ENCODE measurements at regions not wholly inside any gene's neighbourhood (a gene's known extent, or its start where the extent isn't known, plus 50 kb on each side); places are given as distances from the start of the nearest gene placed in this dataset.

DNA sequence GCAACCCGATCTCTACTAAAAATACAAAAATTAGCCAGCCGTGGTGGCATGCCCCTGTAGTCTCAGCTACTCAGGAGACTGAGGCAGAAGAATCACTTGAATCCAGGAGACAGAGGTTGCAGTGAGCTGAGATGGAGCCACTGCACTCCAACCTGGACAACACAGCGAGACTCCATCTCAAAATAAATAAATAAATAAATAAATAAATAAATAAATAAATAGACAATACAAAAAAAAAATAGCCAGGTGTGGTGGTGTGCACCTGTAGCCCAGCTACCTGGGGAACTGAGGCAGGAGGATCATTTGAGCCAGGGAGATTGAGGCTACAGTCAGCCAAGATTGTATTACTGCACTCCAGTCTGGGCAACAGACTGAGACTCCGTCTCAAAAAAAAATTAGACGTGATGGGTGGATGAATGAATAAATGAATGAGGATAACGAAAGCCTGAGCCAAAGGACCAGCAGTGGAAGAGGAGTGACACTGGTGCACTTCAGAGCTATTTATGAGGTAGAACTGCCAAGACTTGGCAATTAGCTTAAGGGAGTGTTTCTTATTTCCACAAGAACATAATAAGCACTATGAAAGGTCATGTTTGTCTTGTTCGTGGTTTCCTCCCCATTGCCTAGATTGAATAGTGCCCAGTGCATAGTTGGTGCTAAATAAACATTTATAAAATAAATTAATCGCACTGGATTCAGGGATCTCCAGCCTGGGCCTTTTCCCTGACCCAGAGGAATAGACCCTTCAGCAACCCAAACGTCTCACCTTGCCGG, 232.2 kb downstream of the IDS start:
- Histone ChIP-seq H3K4me3 (no peak overlapping the region), H3K27ac (no peak overlapping the region), H3K4me1 (replicated peaks in 1 of 2) (no peaks in the 10 kb centered on the region)
- no peak for ATAC-seq (replicated peaks in 6 of 8)
- 13 to 31% methylated on average over 1 to 4 of the region's 10 CpGs; no CpG with 5 or more reads in 8 of the 10 experiments for WGBS, 10 experiments
- in situ Hi-C loops (cut with MboI; ENCODE audit: low pct_unique_long_range_greater_than_20kb in 2 of 9, low sequenced_read_pairs in 9 of 9, unreplicated experiment in 9 of 9): no loop called here

DNA sequence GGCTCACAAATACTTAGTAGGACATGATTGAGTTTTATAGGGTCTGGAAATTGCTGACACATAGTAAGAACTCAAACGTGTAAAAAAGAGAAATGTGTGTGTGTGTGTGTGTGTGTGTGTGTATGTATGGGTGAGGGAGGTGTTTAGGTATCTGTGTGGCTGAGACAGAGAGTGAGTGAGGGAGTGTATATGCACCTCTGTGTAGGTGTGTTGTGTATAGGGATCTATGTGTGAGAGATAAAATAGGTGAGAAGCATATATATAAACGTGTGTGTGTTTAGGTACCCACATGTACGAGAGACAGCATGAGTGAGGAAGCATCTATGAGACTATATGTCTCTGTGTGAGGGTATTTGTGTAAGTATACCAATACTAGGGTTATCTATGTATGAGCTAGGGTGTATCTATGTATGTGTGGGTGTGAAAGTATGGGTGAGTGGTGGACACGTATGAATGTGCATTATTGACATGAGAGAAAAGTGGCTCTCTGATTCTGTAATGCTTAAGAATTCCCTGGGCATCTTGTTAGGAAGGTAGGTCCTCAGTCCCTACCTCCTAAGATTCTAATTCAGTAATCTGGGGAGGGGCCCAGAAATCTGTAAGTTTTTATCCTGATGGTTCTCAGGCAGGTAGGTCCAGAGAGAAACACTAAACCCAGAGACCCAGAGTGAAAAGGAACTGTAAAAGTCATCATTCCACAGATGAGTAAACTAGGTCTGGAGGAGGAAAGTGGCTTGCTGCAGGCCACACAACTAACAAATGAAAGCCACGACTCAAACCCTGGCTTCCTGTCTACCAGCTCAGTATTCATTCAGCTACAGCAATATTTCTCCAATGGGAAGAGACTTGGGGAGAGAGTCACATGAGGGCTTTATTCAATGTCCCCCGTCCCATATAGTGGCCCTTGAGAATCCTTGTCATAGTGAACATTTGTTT, 237.0 kb downstream of the IDS start:
- Histone ChIP-seq H3K4me3 (no peak overlapping the region), H3K4me1 (replicated peaks in 1 of 2) (no peaks in the 10 kb centered on the region), H3K27ac (no peak overlapping the region)
- WGBS, 10 experiments: 36 to 100% methylated on average over 1 to 4 of the region's 6 CpGs; no CpG with 5 or more reads in 8 of the 10 experiments
- in situ Hi-C loops (cut with MboI; ENCODE audit: low pct_unique_long_range_greater_than_20kb in 2 of 9, low sequenced_read_pairs in 9 of 9, unreplicated experiment in 9 of 9): no loop called here
- ATAC-seq (replicated peaks in 6 of 8): no peak

DNA sequence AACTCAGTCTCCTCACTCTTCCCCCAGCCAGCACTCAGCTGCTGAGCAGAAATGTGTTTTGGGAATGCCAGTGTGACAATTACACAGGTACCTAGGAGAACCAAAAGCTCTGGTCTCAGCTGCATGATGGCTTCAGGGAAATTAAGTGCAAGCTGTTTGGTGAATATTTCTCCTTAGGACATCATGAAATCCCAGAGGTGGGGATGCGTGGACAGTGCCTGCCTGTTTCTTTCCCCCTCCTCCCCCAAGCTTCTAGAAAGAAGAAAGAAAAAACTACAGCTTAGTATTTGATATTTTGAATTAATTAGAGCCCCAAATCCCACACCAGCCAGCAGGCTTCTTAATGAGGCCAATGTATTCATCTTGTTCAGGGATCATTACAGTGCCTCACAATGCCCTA, 243.0 kb downstream of the IDS start:
- WGBS, 10 experiments: 40 to 60% methylated on average over 1 of the region's 1 CpG; no CpG with 5 or more reads in 8 of the 10 experiments
- no peaks in the 10 kb centered on the region for H3K4me1 ChIP-seq (replicated peaks in 1 of 2)
- no peak overlapping the region for H3K27ac ChIP-seq
- ATAC-seq (replicated peaks in 6 of 8): no peak
- in situ Hi-C loops (cut with MboI; ENCODE audit: low pct_unique_long_range_greater_than_20kb in 2 of 9, low sequenced_read_pairs in 9 of 9, unreplicated experiment in 9 of 9): no loop called here
- no peak overlapping the region for H3K4me3 ChIP-seq

DNA sequence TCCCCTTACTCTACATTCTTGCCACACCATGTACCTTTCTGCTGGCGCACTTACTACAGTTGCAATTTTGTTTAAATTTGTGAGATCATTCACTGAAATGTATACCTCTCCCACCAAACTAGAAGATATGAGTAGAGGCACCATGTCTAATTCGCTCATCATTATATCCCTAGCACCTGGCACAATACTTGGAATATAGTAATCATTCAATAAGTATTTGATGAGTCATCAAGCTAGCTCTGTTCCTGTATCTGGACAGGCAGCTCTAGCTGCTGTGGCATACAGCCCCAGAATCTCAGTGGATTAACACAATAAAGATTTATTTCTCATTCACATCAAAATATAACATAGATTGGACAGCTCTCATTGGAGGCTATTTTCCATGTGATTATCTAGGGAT, 245.9 kb downstream of the IDS start:
- in situ Hi-C loops (cut with MboI; ENCODE audit: low pct_unique_long_range_greater_than_20kb in 2 of 9, low sequenced_read_pairs in 9 of 9, unreplicated experiment in 9 of 9): no loop called here
- no peak for ATAC-seq (replicated peaks in 6 of 8)
- 38 to 100% (median 47%) methylated on average over 1 to 2 of the region's 2 CpGs; no CpG with 5 or more reads in 7 of the 10 experiments for WGBS, 10 experiments
- Histone ChIP-seq H3K4me3 (no peak overlapping the region), H3K4me1 (replicated peaks in 1 of 2) (no peaks in the 10 kb centered on the region), H3K27ac (no peak overlapping the region)

DNA sequence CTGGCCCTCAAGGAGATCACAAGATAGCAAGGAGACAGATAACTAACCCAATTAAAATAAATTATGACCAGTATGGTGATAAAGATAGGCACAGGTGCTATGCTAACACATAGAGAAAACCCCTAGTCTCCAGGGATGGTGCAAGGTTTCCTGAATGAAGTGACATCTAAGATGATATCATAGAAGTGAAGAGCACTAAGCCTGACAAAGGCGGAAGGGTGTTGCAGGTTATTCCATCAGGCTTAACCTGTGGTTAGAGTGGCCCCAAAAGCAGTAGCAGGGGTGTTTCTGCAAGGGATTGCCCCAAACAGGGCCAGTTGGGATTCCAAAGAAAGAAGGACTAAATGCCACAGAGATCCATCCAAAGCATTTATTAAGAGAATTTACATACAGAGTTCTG, 249.2 kb downstream of the IDS start:
- H3K4me3 ChIP-seq: no peak overlapping the region
- in situ Hi-C loops (cut with MboI; ENCODE audit: low pct_unique_long_range_greater_than_20kb in 2 of 9, low sequenced_read_pairs in 9 of 9, unreplicated experiment in 9 of 9): no loop called here
- ATAC-seq (replicated peaks in 6 of 8): no peak
- WGBS, 10 experiments: 20 to 67% methylated on average over 1 of the region's 1 CpG; no CpG with 5 or more reads in 8 of the 10 experiments
- no peaks in the 10 kb centered on the region for H3K4me1 ChIP-seq (replicated peaks in 1 of 2)
- no peak overlapping the region for H3K27ac ChIP-seq

DNA sequence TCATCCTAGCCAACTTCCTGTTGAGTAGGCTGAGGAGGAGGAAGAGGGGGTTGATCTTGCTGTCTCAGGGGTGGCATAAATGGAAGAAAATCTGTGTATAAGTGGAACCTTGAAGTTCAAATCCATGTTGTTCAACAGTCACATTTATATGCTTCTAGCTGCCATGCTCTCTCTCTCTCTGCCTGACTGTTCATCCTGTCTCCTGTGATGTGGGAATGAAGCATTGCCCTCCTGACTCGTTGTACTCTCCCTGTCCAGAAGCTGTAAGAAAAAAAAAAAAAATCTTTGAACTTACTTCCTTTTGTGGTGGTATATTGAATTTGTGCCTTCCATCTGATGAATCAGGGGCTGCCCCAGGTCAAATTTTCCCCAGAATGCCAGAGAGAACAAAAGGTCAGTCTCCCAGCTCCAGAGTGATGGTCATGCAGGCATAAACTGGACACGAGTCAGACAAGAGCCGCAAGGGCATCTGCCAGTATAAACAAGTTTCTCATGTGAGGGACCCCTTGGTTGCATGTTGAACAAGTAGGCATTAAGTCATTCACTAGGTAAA, 257.0 kb downstream of the IDS start:
- H3K27ac ChIP-seq: no peak overlapping the region
- WGBS, 10 experiments: 0 to 37% methylated on average over 2 to 3 of the region's 3 CpGs; no CpG with 5 or more reads in 8 of the 10 experiments
- in situ Hi-C loops (cut with MboI; ENCODE audit: low pct_unique_long_range_greater_than_20kb in 2 of 9, low sequenced_read_pairs in 9 of 9, unreplicated experiment in 9 of 9): no loop called here
- H3K4me3 ChIP-seq: no peak overlapping the region
- peaks cover 0 to 3% of the 10 kb centered on the region in 2 donors for H3K4me1 ChIP-seq (replicated peaks in 1 of 2)
- ATAC-seq (replicated peaks in 6 of 8): no peak

DNA sequence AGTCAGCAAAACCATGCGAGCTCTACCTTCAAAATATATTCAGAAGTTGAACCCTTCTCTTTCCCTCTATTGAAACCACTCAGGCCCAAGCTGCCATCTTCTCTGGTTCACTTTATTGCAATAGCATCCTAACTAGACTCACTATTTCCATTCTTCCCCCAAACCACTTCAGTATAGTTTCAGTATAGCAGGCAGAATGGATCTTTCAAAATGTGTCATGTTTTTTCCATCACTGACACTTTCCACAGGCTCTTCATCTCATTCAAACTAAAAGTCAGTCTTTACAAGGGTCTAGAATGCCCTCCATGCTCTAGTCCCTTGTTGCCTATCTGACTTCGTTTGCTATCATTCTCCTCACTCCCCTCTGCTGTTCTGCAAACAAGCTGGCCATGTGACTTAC, 274.4 kb downstream of the IDS start:
- Histone ChIP-seq H3K27ac (no peak overlapping the region), H3K4me1 (replicated peaks in 1 of 2) (no peaks in the 10 kb centered on the region), H3K4me3 (no peak overlapping the region)
- WGBS, 10 experiments: 0 to 60% (median 20%) methylated on average over 1 to 2 of the region's 2 CpGs; no CpG with 5 or more reads in 3 of the 10 experiments
- in situ Hi-C loops (cut with MboI; ENCODE audit: low pct_unique_long_range_greater_than_20kb in 2 of 9, low sequenced_read_pairs in 9 of 9, unreplicated experiment in 9 of 9): no loop called here
- no peak for ATAC-seq (replicated peaks in 6 of 8)

DNA sequence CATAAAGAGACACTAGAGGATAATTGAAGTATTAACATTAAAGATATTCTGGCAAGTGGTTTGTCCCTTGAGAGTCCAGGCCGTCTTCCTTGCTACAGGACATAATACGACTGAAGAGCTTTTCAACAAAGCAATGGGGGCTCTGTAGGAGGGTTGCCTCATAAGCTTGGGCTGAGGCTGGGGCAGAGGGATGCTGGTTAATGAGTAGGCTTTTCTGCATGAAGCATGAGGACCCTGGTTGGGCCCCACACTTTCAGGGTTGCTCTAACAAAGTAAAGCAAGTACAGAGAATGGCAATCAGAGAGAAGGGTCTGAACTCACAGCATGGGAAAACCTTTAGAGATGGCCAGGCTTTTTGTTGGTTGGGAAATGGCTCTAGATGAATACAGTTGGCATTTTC, 281.3 kb downstream of the IDS start:
- in situ Hi-C loops (cut with MboI; ENCODE audit: low pct_unique_long_range_greater_than_20kb in 2 of 9, low sequenced_read_pairs in 9 of 9, unreplicated experiment in 9 of 9): no loop called here
- H3K27ac ChIP-seq: no peak overlapping the region
- 0 to 60% (median 42%) methylated on average over 1 to 2 of the region's 2 CpGs; no CpG with 5 or more reads in 6 of the 10 experiments for WGBS, 10 experiments
- H3K4me1 ChIP-seq (replicated peaks in 1 of 2): peaks cover 0 to 2% of the 10 kb centered on the region in 2 donors
- ATAC-seq (replicated peaks in 6 of 8): peak in 4 of 8 experiments; percentile 41 to 64 (median 46)
- no peak overlapping the region for H3K4me3 ChIP-seq

DNA sequence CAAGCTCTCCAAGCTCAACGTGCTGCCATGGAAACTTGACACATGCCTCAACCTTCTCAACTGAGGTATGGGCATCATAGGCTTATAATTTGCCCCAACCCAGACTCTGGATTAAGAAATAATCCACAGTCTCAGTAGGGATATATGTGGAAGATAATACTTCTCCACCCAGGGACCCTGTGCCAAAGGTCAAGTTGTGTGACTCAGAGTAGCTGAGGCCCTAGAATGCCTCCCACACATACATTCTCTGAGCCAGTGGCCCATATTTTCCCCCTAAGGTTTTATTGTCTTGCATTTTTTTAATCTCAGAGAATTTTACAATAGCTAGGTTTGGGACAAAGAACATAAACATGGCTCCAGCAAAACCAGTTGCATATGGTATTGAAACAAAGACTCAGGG, 283.1 kb downstream of the IDS start:
- H3K4me1 ChIP-seq (replicated peaks in 1 of 2): peaks cover 0 to 2% of the 10 kb centered on the region in 2 donors
- H3K27ac ChIP-seq: no peak overlapping the region
- no peak for ATAC-seq (replicated peaks in 6 of 8)
- H3K4me3 ChIP-seq: no peak overlapping the region
- 17% methylated on average over 1 of the region's 1 CpG; no CpG with 5 or more reads in 9 of the 10 experiments for WGBS, 10 experiments
- in situ Hi-C loops (cut with MboI; ENCODE audit: low pct_unique_long_range_greater_than_20kb in 2 of 9, low sequenced_read_pairs in 9 of 9, unreplicated experiment in 9 of 9): no loop called here

DNA sequence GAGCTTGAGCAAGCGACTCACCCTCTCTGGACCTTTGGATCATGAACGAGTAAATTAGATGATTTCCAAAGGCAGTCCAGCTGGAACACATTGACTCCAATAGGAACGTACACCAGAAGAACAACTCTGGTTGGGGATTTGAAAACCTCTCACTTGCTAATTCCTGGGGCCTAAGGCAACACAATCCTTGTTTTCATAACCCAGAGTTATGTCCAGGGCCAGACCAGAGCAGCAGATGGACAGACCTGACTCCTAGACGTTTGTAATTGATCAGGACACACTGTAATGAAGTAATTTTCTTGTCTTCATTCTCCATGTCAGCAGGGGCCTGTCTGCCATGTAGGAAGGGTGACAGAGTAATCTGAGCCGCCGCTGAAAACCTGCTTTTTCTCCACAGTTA, 283.9 kb downstream of the IDS start:
- Histone ChIP-seq H3K4me3 (no peak overlapping the region), H3K27ac (no peak overlapping the region), H3K4me1 (replicated peaks in 1 of 2) (peaks cover 0 to 2% of the 10 kb centered on the region in 2 donors)
- in situ Hi-C loops (cut with MboI; ENCODE audit: low pct_unique_long_range_greater_than_20kb in 2 of 9, low sequenced_read_pairs in 9 of 9, unreplicated experiment in 9 of 9): no loop called here
- ATAC-seq (replicated peaks in 6 of 8): no peak
- WGBS, 10 experiments: 0 to 20% (median 0%) methylated on average over 1 of the region's 6 CpGs; no CpG with 5 or more reads in 5 of the 10 experiments

DNA sequence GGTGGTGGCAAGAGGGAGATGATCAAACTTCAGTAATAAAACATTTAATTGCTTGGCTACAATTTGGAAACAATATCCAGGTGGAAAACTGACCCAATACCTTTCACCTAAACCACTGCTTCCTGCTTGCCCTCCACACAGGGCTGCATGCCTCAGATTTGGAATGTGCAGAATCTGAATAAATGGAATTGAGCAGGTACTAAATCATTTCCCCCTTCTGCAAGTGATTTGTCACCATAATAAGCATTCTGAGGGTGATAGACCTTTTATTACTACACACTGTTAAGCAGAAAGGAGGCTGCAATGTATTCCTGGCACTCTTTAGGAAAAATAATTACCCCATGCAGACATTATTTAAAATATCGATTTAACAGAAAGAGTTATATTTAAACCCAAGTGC, 291.8 kb downstream of the IDS start:
- peaks cover 0 to 18% of the 10 kb centered on the region in 2 donors for H3K4me1 ChIP-seq (replicated peaks in 1 of 2)
- no peak overlapping the region for H3K27ac ChIP-seq
- ATAC-seq (replicated peaks in 6 of 8): peak in 5 of 8 experiments; percentile 12 to 73 (median 60)
- H3K4me3 ChIP-seq: no peak overlapping the region
- 0 to 100% (median 61%) methylated on average over 1 of the region's 1 CpG; no CpG with 5 or more reads in 6 of the 10 experiments for WGBS, 10 experiments
- in situ Hi-C loops (cut with MboI; ENCODE audit: low pct_unique_long_range_greater_than_20kb in 2 of 9, low sequenced_read_pairs in 9 of 9, unreplicated experiment in 9 of 9): no loop called here

DNA sequence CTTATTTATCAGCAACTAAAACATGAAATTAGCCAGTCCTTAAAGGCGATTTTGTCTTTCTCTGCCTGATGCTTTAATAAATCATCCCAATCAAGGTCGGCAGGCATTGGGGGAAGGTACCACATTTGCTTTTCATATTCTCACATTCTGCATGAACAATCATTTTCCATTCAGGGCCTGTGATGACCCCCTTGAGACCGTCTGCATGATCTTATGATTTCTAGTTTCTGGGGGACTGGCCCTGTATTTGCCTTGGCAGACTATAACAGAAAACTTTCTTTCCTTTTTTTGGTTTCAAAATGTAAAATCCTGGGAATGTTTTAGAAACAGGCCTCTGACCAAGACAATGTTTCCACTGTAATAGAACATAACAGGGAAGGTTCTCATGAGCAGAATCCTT, 296.8 kb downstream of the IDS start:
- Histone ChIP-seq H3K4me1 (replicated peaks in 1 of 2) (peaks cover 0 to 13% of the 10 kb centered on the region in 2 donors), H3K27ac (no peak overlapping the region), H3K4me3 (no peak overlapping the region)
- 0 to 86% (median 42%) methylated on average over 2 of the region's 3 CpGs; no CpG with 5 or more reads in 4 of the 10 experiments for WGBS, 10 experiments
- in situ Hi-C loops (cut with MboI; ENCODE audit: low pct_unique_long_range_greater_than_20kb in 2 of 9, low sequenced_read_pairs in 9 of 9, unreplicated experiment in 9 of 9): no loop called here
- ATAC-seq (replicated peaks in 6 of 8): no peak

DNA sequence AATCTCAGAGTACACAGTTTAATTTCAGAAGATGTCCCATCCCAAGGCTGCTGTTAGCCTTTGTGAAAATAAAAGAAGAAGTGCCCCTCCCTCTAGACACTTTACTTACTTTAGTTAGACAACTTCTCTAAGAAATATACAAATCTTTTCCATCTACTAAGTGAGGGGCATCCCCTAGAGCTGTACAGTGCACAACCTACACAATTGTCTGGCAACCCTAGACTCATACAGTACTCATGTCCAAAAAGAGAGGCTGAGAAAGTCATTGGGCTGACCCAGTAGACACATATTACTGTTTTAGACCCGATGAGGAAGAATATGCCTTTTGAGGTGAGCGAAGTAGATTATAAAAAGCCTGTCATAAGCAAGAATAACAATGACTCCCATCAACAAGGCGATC, 297.6 kb downstream of the IDS start:
- no peak overlapping the region for H3K27ac ChIP-seq
- 0 to 93% (median 37%) methylated on average over 1 to 3 of the region's 3 CpGs; no CpG with 5 or more reads in 5 of the 10 experiments for WGBS, 10 experiments
- no peak overlapping the region for H3K4me3 ChIP-seq
- H3K4me1 ChIP-seq (replicated peaks in 1 of 2): peaks cover 0 to 5% of the 10 kb centered on the region in 2 donors
- no peak for ATAC-seq (replicated peaks in 6 of 8)
- in situ Hi-C loops (cut with MboI; ENCODE audit: low pct_unique_long_range_greater_than_20kb in 2 of 9, low sequenced_read_pairs in 9 of 9, unreplicated experiment in 9 of 9): no loop called here
